ENCODE measurements at regions not wholly inside any gene's neighbourhood (a gene's known extent, or its start where the extent isn't known, plus 50 kb on each side); places are given as distances from the start of the nearest gene placed in this dataset.

DNA sequence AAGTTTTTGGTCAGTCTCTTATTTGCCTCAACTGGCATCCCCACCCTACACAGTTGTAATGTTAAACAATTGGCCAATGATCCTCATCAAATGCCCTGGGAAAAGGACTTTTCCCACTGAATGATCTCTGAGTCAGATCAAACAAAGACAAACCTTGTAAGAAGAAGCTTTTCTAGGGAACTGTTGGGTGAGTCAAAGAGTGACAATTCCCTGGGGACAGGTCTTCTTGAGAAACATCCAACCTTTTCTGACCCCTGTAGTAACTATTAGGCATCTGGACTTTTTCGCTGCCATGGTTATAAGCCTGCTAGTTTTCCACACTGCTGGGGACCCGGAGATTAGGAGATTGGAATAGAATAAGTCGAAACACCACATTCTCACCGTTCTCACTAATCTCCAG, 789.8 kb upstream of the API5 start:
- TF ChIP-seq, protein P1, sequence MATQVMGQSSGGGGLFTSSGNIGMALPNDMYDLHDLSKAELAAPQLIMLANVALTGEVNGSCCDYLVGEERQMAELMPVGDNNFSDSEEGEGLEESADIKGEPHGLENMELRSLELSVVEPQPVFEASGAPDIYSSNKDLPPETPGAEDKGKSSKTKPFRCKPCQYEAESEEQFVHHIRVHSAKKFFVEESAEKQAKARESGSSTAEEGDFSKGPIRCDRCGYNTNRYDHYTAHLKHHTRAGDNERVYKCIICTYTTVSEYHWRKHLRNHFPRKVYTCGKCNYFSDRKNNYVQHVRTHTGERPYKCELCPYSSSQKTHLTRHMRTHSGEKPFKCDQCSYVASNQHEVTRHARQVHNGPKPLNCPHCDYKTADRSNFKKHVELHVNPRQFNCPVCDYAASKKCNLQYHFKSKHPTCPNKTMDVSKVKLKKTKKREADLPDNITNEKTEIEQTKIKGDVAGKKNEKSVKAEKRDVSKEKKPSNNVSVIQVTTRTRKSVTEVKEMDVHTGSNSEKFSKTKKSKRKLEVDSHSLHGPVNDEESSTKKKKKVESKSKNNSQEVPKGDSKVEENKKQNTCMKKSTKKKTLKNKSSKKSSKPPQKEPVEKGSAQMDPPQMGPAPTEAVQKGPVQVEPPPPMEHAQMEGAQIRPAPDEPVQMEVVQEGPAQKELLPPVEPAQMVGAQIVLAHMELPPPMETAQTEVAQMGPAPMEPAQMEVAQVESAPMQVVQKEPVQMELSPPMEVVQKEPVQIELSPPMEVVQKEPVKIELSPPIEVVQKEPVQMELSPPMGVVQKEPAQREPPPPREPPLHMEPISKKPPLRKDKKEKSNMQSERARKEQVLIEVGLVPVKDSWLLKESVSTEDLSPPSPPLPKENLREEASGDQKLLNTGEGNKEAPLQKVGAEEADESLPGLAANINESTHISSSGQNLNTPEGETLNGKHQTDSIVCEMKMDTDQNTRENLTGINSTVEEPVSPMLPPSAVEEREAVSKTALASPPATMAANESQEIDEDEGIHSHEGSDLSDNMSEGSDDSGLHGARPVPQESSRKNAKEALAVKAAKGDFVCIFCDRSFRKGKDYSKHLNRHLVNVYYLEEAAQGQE (IDR thresholded peaks at IDR 0.05; ENCODE audit: insufficient read depth in 1 of 2, low read depth in 2 of 2, low read length in 1 of 2), result no peak
- TF ChIP-seq, protein P2, sequence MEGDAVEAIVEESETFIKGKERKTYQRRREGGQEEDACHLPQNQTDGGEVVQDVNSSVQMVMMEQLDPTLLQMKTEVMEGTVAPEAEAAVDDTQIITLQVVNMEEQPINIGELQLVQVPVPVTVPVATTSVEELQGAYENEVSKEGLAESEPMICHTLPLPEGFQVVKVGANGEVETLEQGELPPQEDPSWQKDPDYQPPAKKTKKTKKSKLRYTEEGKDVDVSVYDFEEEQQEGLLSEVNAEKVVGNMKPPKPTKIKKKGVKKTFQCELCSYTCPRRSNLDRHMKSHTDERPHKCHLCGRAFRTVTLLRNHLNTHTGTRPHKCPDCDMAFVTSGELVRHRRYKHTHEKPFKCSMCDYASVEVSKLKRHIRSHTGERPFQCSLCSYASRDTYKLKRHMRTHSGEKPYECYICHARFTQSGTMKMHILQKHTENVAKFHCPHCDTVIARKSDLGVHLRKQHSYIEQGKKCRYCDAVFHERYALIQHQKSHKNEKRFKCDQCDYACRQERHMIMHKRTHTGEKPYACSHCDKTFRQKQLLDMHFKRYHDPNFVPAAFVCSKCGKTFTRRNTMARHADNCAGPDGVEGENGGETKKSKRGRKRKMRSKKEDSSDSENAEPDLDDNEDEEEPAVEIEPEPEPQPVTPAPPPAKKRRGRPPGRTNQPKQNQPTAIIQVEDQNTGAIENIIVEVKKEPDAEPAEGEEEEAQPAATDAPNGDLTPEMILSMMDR (IDR thresholded peaks at IDR 0.05), result no peak

All from Panc1 (cell line).